ENCODE measurements at regions not wholly inside any gene's neighbourhood (a gene's known extent, or its start where the extent isn't known, plus 50 kb on each side); places are given as distances from the start of the nearest gene placed in this dataset.
A peak's percentile ranks its signal among the peaks of the same experiment; 100 is the strongest.

GRCh38 chr1:14487671-14488070 lies 110.8 kb upstream of the KAZN start:
- no peak for DNase-seq
- no peaks in the 10 kb centered on the region for H3K9me3 ChIP-seq (replicated peaks in 1 of 2; ENCODE audit: control insufficient read depth in 1 of 2, insufficient read depth in 1 of 2, low read length in 2 of 2)
- peaks cover 1 to 10% (median 4%) of the 10 kb centered on the region in 3 donors for H3K27me3 Mint-ChIP-seq (ENCODE audit: low read depth in 3 of 3)
- peaks cover 0 to 5% (median 0%) of the 10 kb centered on the region in 7 donors for H3K9me3 Mint-ChIP-seq
- no peak overlapping the region for H3K4me2 ChIP-seq (replicated peaks; ENCODE audit: extremely low read depth, low read length, poor library complexity, severe bottlenecking)
- H3K27me3 ChIP-seq (ENCODE audit: control insufficient read depth in 2 of 2, insufficient read depth in 2 of 2, low read length in 2 of 2) = no peaks in the 10 kb centered on the region
- H3K36me3 ChIP-seq (replicated peaks in 1 of 2; ENCODE audit: control insufficient read depth in 1 of 2, insufficient read depth in 2 of 2, low read length in 2 of 2) = no peaks in the 10 kb centered on the region
- no peak overlapping the region for H3K4me3 ChIP-seq (replicated peaks in 1 of 3; ENCODE audit: low read depth in 2 of 3, low read length in 3 of 3)
- no peaks in the 10 kb centered on the region for H4K20me1 ChIP-seq (ENCODE audit: insufficient read depth, low read length)
- no peak overlapping the region for H2AFZ ChIP-seq (ENCODE audit: insufficient read depth, low read depth, low read length, poor library complexity, severe bottlenecking)
- intact Hi-C loops (cut with micrococcal nuclease) = no loop called here
- H3K27ac ChIP-seq (ENCODE audit: low read depth in 1 of 2, low read length in 2 of 2) = no peak overlapping the region
- no peaks in the 10 kb centered on the region for H3K4me1 Mint-ChIP-seq
- WGBS (ENCODE audit: insufficient coverage) = 64% methylated on average over 3 of the region's 3 CpGs
- no peaks in the 10 kb centered on the region for H3K79me2 ChIP-seq (ENCODE audit: insufficient read depth, low read length)
- TF ChIP-seq CTCF (IDR thresholded peaks at IDR 0.05) = no peak
- H3K4me3 Mint-ChIP-seq = no peak overlapping the region
- no peaks in the 10 kb centered on the region for H3K36me3 Mint-ChIP-seq
- H3K9ac ChIP-seq (ENCODE audit: insufficient read depth, low read length, poor library complexity, severe bottlenecking) = no peak overlapping the region
- H3K4me1 ChIP-seq (ENCODE audit: control insufficient read depth in 1 of 2, insufficient read depth in 2 of 2, low read length in 2 of 2) = no peaks in the 10 kb centered on the region
- H3K27ac Mint-ChIP-seq = peak overlapping the region in 1 of 7 donors; percentile 27

GRCh38 chr1:14494911-14495310 lies 103.6 kb upstream of the KAZN start:
- H3K27me3 ChIP-seq (ENCODE audit: control insufficient read depth in 2 of 2, insufficient read depth in 2 of 2, low read length in 2 of 2) = no peaks in the 10 kb centered on the region

More at GRCh38 chr1:14494911-14495310, 103.6 kb upstream of the KAZN start:
- DNase-seq = no peak
- Mint-ChIP-seq H3K4me3 (no peak overlapping the region), H3K4me1 (no peaks in the 10 kb centered on the region), H3K36me3 (no peaks in the 10 kb centered on the region), H3K9me3 (peaks cover 0 to 2% (median 0%) of the 10 kb centered on the region in 7 donors), H3K27me3 (ENCODE audit: low read depth in 3 of 3) (peaks cover 1 to 18% (median 5%) of the 10 kb centered on the region in 3 donors), H3K27ac (peak overlapping the region in 1 of 7 donors; percentile 38)
- no peaks in the 10 kb centered on the region for H4K20me1 ChIP-seq (ENCODE audit: insufficient read depth, low read length)
- H3K9ac ChIP-seq (ENCODE audit: insufficient read depth, low read length, poor library complexity, severe bottlenecking) = no peak overlapping the region
- no peaks in the 10 kb centered on the region for H3K36me3 ChIP-seq (replicated peaks in 1 of 2; ENCODE audit: control insufficient read depth in 1 of 2, insufficient read depth in 2 of 2, low read length in 2 of 2)
- H2AFZ ChIP-seq (ENCODE audit: insufficient read depth, low read depth, low read length, poor library complexity, severe bottlenecking) = no peak overlapping the region
- WGBS (ENCODE audit: insufficient coverage) = no CpG with 5 or more reads among the region's 1 CpG
- H3K27ac ChIP-seq (ENCODE audit: low read depth in 1 of 2, low read length in 2 of 2) = no peak overlapping the region
- no peak for TF ChIP-seq CTCF (IDR thresholded peaks at IDR 0.05)
- intact Hi-C loops (cut with micrococcal nuclease) = no loop called here
- no peaks in the 10 kb centered on the region for H3K79me2 ChIP-seq (ENCODE audit: insufficient read depth, low read length)
- H3K4me1 ChIP-seq (ENCODE audit: control insufficient read depth in 1 of 2, insufficient read depth in 2 of 2, low read length in 2 of 2) = no peaks in the 10 kb centered on the region
- H3K4me3 ChIP-seq (replicated peaks in 1 of 3; ENCODE audit: low read depth in 2 of 3, low read length in 3 of 3) = no peak overlapping the region
- H3K4me2 ChIP-seq (replicated peaks; ENCODE audit: extremely low read depth, low read length, poor library complexity, severe bottlenecking) = no peak overlapping the region
- no peaks in the 10 kb centered on the region for H3K9me3 ChIP-seq (replicated peaks in 1 of 2; ENCODE audit: control insufficient read depth in 1 of 2, insufficient read depth in 1 of 2, low read length in 2 of 2)
